Activated T-helper 1 cell treated with anti-CD3 and anti-CD28 coated beads, Interleukin-12 subunit alpha, Interleukin-12 subunit beta, Interleukin-2, Interleukin-4 antibody, amounts not matched to agents 30 ng/mL and 10 ng/mL and 1 ng/mL, durations not matched to agents 14 hours and 24 hours and 36 hours (primary cell): ENCODE measurements at regions not wholly inside any gene's neighbourhood (a gene's known extent, or its start where the extent isn't known, plus 50 kb on each side); places are given as distances from the start of the nearest gene placed in this dataset.
"Not testable (repeated sequence)": the region's sequence is repeated elsewhere in the genome, so short reads cannot be mapped to it uniquely, and the experiment has no call there.

Experiments
- DNase-seq: peaks from one replicate; pipeline ENCODE4 v3.0.0; 2021; ENCODE audit warnings: low spot score
- H3K27ac Mint-ChIP-seq: one replicate; pipeline ENCODE4 v1.8.0; 2021; ENCODE audit warnings: mild to moderate bottlenecking, mixed read lengths
- H3K27me3 Mint-ChIP-seq: one replicate; pipeline ENCODE4 v1.8.0; 2022; ENCODE audit warnings: mild to moderate bottlenecking, moderate library complexity, mixed read lengths; ENCODE audit not compliant: insufficient read depth
- H3K36me3 Mint-ChIP-seq: one replicate; pipeline ENCODE4 v1.8.0; 2021; ENCODE audit warnings: low read depth, mixed read lengths
- H3K4me1 Mint-ChIP-seq: one replicate; pipeline ENCODE4 v1.8.0; 2021; ENCODE audit warnings: low read depth, mixed read lengths
- H3K4me3 Mint-ChIP-seq: one replicate; pipeline ENCODE4 v1.8.0; 2021; ENCODE audit warnings: mild to moderate bottlenecking, moderate library complexity, mixed read lengths
- H3K9me3 Mint-ChIP-seq: one replicate; pipeline ENCODE4 v1.8.0; 2021; ENCODE audit warnings: mixed read lengths
- intact Hi-C: fragments of 100-400 bp; cut with micrococcal nuclease; formaldehyde crosslinking; loops from one replicate; pipeline ENCODE4 v1.15.1; 2024

- H3K27me3 Mint-ChIP-seq, result peaks cover 3% of the 10 kb centered on the region
- peaks cover 9% of the 10 kb centered on the region for H3K9me3 Mint-ChIP-seq
- no peaks in the 10 kb centered on the region for H3K4me1 Mint-ChIP-seq
- H3K27ac Mint-ChIP-seq, result no peak overlapping the region
- intact Hi-C loops, result no loop called here
- no peak for DNase-seq
- H3K36me3 Mint-ChIP-seq, result no peaks in the 10 kb centered on the region
- H3K4me3 Mint-ChIP-seq, result no peak overlapping the region
Observed at GRCh38 chr6:169109411-169110220, 144.0 kb downstream of the THBS2 start.

DNA sequence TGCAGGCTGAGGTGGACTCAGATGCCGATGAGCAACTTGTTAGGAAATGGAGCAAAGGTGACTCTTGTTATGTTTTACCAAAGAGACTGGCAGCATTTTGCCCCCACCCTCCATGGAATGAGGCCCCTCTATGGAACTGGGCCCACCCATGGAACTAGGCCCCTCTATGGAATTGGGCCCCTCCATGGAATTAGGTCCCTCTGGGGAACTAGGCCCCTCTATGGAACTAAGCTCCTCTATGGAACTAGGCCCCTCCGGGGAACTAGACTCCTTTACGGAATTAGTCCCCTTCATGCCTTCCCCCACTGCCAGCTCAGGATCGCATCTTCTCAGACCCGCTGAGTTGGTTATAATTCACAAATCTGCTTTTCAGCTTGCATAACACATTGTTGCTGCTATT, 144.9 kb downstream of the THBS2 start:
- H3K4me3 Mint-ChIP-seq, result no peak overlapping the region
- intact Hi-C loops, result no loop called here
- peaks cover 3% of the 10 kb centered on the region for H3K27me3 Mint-ChIP-seq

DNA sequence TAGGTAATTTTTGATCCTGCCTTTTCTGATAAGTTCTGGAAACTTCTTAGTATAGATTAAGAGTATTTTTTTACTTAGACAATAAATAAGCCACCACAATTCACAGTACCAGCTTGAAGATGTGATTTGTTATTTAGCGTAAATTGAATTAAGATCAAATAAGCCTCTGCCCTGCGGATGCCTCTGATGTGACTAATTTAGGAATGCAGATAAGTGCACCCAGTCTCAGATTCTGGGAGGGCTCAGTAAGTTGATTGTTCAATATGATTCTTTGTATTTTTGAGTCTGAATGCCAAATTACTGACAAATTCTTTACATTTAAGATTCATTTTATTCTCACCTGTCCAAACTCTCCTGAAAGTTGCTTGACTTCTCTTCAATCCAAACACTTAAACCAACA, 147.5 kb downstream of the THBS2 start:
- no peaks in the 10 kb centered on the region for H3K36me3 Mint-ChIP-seq
- H3K27me3 Mint-ChIP-seq, result no peaks in the 10 kb centered on the region
- H3K9me3 Mint-ChIP-seq, result peaks cover 9% of the 10 kb centered on the region
- intact Hi-C loops, result no loop called here
- no peak for DNase-seq
- H3K4me1 Mint-ChIP-seq, result no peaks in the 10 kb centered on the region
- no peak overlapping the region for H3K4me3 Mint-ChIP-seq
- no peak overlapping the region for H3K27ac Mint-ChIP-seq

More for the DNA sequence above, 144.9 kb downstream of the THBS2 start:
- Mint-ChIP-seq H3K9me3 (peaks cover 9% of the 10 kb centered on the region), H3K27ac (no peak overlapping the region), H3K4me1 (no peaks in the 10 kb centered on the region), H3K36me3 (no peaks in the 10 kb centered on the region)
- DNase-seq, result no peak

DNA sequence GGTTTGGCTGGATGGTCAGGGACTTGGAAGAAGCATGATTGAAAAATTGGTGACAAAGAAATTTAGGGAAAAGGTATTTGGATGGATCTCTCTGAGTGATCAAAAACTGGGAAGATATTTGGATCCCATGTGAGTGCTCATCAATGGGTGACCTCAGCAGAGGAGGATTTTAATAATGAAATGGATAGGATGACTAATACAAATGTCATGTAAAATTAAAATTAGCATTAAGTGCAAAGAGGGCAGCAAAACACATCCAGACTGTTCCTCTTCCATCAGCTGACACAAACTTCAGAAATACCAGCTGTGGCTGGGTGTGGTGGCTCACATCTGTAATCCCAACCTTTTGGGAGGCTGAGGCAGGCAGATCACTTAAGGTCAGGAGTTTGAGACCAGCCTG, 151.7 kb downstream of the THBS2 start:
- Mint-ChIP-seq H3K4me1 (no peaks in the 10 kb centered on the region), H3K27me3 (no peaks in the 10 kb centered on the region), H3K4me3 (no peak overlapping the region), H3K36me3 (no peaks in the 10 kb centered on the region), H3K27ac (no peak overlapping the region), H3K9me3 (no peaks in the 10 kb centered on the region)
- DNase-seq, result no peak
- intact Hi-C loops, result no loop called here

DNA sequence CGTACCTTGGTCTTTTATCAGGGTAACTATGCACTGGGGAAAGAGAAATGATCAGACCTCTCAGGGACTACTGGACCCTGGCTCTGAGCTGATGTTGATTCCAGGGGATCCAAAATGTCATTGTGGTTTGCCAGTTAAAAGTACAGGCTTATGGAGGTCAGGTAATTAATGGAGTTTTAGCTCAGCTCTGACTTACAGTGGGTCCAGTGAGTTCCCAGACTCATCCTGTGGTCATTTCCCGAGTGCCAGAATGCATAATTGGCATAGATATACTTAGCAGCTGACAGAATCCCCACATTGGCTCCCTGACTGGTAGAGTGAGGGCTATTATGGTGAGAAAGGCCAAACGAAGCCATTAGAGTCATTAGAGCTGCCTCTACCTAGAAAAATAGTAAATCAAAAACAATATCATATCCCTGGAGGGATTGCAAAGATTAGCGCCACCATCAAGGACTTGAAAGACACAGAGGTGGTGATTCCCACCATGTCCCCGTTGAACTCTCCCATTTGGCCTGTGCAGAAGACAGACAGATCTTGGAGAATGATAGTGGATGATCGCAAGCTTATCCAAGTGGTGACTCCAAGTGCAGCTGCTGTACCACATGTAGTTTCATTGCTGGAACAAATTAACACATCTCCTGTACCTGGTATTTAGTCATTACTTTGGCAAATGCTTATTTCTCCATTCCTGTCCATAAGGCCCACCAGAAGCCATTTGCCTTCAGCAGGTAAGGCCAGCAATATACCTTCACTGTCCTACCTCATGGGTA, 152.4 kb downstream of the THBS2 start:
- Mint-ChIP-seq H3K4me1 (no peaks in the 10 kb centered on the region), H3K27ac (no peak overlapping the region), H3K9me3 (no peaks in the 10 kb centered on the region), H3K36me3 (no peaks in the 10 kb centered on the region), H3K27me3 (no peaks in the 10 kb centered on the region), H3K4me3 (no peak overlapping the region)
- intact Hi-C loops, result no loop called here
- no peak for DNase-seq

- H3K27ac Mint-ChIP-seq, result no peak overlapping the region
- intact Hi-C loops, result no loop called here
Observed at GRCh38 chr6:169099411-169100202, 154.0 kb downstream of the THBS2 start.

DNA sequence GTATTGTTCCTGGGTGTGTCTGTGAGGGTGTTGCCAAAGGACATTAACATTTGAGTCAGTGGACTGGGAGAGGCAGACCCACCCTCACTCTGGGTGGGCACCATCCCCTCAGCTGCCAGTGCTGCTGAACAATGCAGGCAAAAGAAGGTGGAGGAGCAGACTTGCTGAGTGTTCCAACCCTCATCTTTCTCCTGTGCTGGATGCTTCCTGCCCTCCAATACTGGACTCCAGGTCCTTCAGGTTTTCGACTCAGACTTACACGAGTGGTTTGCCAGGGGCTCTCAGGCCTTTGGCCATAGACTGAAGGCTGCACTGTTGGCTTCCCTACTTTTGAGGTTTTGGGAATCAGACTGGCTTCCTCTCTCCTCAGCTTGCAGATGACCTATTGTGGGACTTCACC, 155.0 kb downstream of the THBS2 start:
- H3K27ac Mint-ChIP-seq, H3K9me3 Mint-ChIP-seq, DNase-seq, H3K4me1 Mint-ChIP-seq, H3K4me3 Mint-ChIP-seq, H3K27me3 Mint-ChIP-seq, H3K36me3 Mint-ChIP-seq, intact Hi-C loops: not testable (repeated sequence)

More at GRCh38 chr6:169099411-169100202, 154.0 kb downstream of the THBS2 start:
- H3K36me3 Mint-ChIP-seq, result no peaks in the 10 kb centered on the region
- no peaks in the 10 kb centered on the region for H3K4me1 Mint-ChIP-seq
- H3K9me3 Mint-ChIP-seq, result no peaks in the 10 kb centered on the region
- H3K27me3 Mint-ChIP-seq, result no peaks in the 10 kb centered on the region
- no peak overlapping the region for H3K4me3 Mint-ChIP-seq
- DNase-seq, result no peak

DNA sequence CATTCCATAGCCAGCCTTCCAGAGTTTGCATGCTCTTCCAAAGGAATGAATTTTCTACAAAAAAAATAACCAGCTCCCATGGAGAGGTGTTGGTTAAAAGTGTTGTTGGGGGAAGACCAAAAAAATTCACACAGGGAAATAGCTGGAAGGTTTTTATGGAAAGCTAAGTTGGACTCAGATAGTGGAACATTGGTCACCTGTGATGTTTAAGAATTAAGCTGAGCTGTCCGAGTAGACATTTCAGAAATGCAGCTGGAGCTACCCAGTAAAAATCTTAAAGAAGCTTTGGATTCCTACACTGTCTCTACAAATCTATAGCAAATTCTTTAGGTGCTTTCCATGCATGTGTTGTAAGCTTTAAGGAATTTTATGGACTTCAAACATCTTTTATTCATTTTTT, 155.5 kb downstream of the THBS2 start:
- DNase-seq, result no peak
- Mint-ChIP-seq H3K4me1 (no peaks in the 10 kb centered on the region), H3K36me3 (no peaks in the 10 kb centered on the region), H3K27me3 (no peaks in the 10 kb centered on the region), H3K9me3 (peaks cover 6% of the 10 kb centered on the region), H3K4me3 (no peak overlapping the region), H3K27ac (no peak overlapping the region)
- intact Hi-C loops, result no loop called here

GRCh38 chr6:169097381-169097959, 156.2 kb downstream of the THBS2 start:
- no peaks in the 10 kb centered on the region for H3K36me3 Mint-ChIP-seq
- H3K4me3 Mint-ChIP-seq, result no peak overlapping the region
- H3K27me3 Mint-ChIP-seq, result no peaks in the 10 kb centered on the region
- intact Hi-C loops, result no loop called here
- no peak overlapping the region for H3K27ac Mint-ChIP-seq
- H3K9me3 Mint-ChIP-seq, result peaks cover 6% of the 10 kb centered on the region
- no peak for DNase-seq
- no peaks in the 10 kb centered on the region for H3K4me1 Mint-ChIP-seq

- Mint-ChIP-seq H3K27me3 (no peaks in the 10 kb centered on the region), H3K4me1 (no peaks in the 10 kb centered on the region), H3K4me3 (no peak overlapping the region), H3K27ac (no peak overlapping the region), H3K36me3 (no peaks in the 10 kb centered on the region), H3K9me3 (peaks cover 8% of the 10 kb centered on the region)
- DNase-seq, result no peak
- intact Hi-C loops, result no loop called here
Observed at GRCh38 chr6:169096388-169096787, 157.3 kb downstream of the THBS2 start.

- Mint-ChIP-seq H3K36me3 (no peaks in the 10 kb centered on the region), H3K4me3 (no peak overlapping the region), H3K27ac (no peak overlapping the region), H3K4me1 (no peaks in the 10 kb centered on the region), H3K9me3 (peaks cover 18% of the 10 kb centered on the region), H3K27me3 (no peaks in the 10 kb centered on the region)
- intact Hi-C loops, result no loop called here
- no peak for DNase-seq
Observed at GRCh38 chr6:169095153-169095552, 158.5 kb downstream of the THBS2 start.

DNA sequence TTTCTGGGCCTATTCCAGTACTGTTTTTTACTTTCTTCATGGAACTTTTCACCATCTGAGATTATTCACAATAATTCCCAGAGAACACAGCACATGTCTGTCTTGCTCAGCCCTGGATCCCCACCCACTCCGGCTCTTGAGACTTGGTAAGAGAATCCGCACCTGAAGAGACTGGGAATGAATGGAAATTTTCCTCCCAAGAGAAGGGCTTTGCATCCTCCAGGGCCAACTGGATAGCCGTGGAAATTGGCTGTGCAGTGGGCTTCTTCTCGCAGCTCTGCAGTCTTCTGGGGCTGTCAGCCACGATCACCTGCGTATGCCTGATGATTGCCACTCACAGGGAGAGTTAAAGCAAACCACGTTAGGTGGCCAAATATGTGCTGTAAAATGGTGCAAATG, 159.1 kb downstream of the THBS2 start:
- no peaks in the 10 kb centered on the region for H3K27me3 Mint-ChIP-seq
- no peak overlapping the region for H3K27ac Mint-ChIP-seq
- intact Hi-C loops, result no loop called here
- peaks cover 24% of the 10 kb centered on the region for H3K9me3 Mint-ChIP-seq
- H3K4me1 Mint-ChIP-seq, result no peaks in the 10 kb centered on the region
- DNase-seq, result no peak
- H3K4me3 Mint-ChIP-seq, result no peak overlapping the region
- no peaks in the 10 kb centered on the region for H3K36me3 Mint-ChIP-seq
